ENCODE measurements at regions not wholly inside any gene's neighbourhood (a gene's known extent, or its start where the extent isn't known, plus 50 kb on each side); places are given as distances from the start of the nearest gene placed in this dataset.
"Not testable (repeated sequence)": the region's sequence is repeated elsewhere in the genome, so short reads cannot be mapped to it uniquely, and the experiment has no call there.

- Histone ChIP-seq H3K9ac (ENCODE audit: insufficient read length, low read depth) (no peak overlapping the region), H3K36me3 (ENCODE audit: insufficient read depth, insufficient read length, low read length) (no peaks in the 10 kb centered on the region), H3K27me3 (ENCODE audit: insufficient read depth, insufficient read length) (no peaks in the 10 kb centered on the region), H3K4me1 (ENCODE audit: insufficient read depth, insufficient read length) (no peaks in the 10 kb centered on the region), H3K4me3 (ENCODE audit: insufficient read length, low read depth) (no peak overlapping the region), H3K9me3 (ENCODE audit: insufficient read depth, low read length) (no peaks in the 10 kb centered on the region)
- TF ChIP-seq SUZ12 (IDR thresholded peaks at IDR 0.05; ENCODE audit: extremely low read depth, insufficient read depth, insufficient read length) (no peak), ZNF274 (IDR thresholded peaks at IDR 0.05; ENCODE audit: low read depth, low read length) (no peak), YY1 (IDR thresholded peaks at IDR 0.05; ENCODE audit: insufficient read depth, insufficient read length) (no peak)
- no peak for DNase-seq (ENCODE audit: low read depth, low spot score)
These were observed 1876.1 kb upstream of the PCDH20 start for GRCh38 chr13:63291701-63292100.

- H3K9me3 ChIP-seq (ENCODE audit: insufficient read depth, low read length), result no peaks in the 10 kb centered on the region
- H3K4me1 ChIP-seq (ENCODE audit: insufficient read depth, insufficient read length), result no peaks in the 10 kb centered on the region
- H3K36me3 ChIP-seq (ENCODE audit: insufficient read depth, insufficient read length, low read length), result no peaks in the 10 kb centered on the region
- no peak for TF ChIP-seq YY1 (IDR thresholded peaks at IDR 0.05; ENCODE audit: insufficient read depth, insufficient read length)
- no peak for TF ChIP-seq ZNF274 (IDR thresholded peaks at IDR 0.05; ENCODE audit: low read depth, low read length)
- TF ChIP-seq SUZ12 (IDR thresholded peaks at IDR 0.05; ENCODE audit: extremely low read depth, insufficient read depth, insufficient read length), result no peak
- DNase-seq (ENCODE audit: low read depth, low spot score), result no peak
- H3K9ac ChIP-seq (ENCODE audit: insufficient read length, low read depth), result no peak overlapping the region
- no peak overlapping the region for H3K4me3 ChIP-seq (ENCODE audit: insufficient read length, low read depth)
- H3K27me3 ChIP-seq (ENCODE audit: insufficient read depth, insufficient read length), result no peaks in the 10 kb centered on the region
These were observed 1872.9 kb upstream of the PCDH20 start for GRCh38 chr13:63288576-63288975.

- no peak for DNase-seq (ENCODE audit: low read depth, low spot score)
- H3K9me3 ChIP-seq (ENCODE audit: insufficient read depth, low read length), result no peaks in the 10 kb centered on the region
These were observed 1872.3 kb upstream of the PCDH20 start for GRCh38 chr13:63287926-63288325.

GRCh38 chr13:63285426-63285825, 1869.8 kb upstream of the PCDH20 start:
- no peaks in the 10 kb centered on the region for H3K4me1 ChIP-seq (ENCODE audit: insufficient read depth, insufficient read length)
- H3K4me3 ChIP-seq (ENCODE audit: insufficient read length, low read depth), result no peak overlapping the region
- no peak overlapping the region for H3K9ac ChIP-seq (ENCODE audit: insufficient read length, low read depth)
- TF ChIP-seq YY1 (IDR thresholded peaks at IDR 0.05; ENCODE audit: insufficient read depth, insufficient read length) (no peak), ZNF274 (IDR thresholded peaks at IDR 0.05; ENCODE audit: low read depth, low read length) (no peak), SUZ12 (IDR thresholded peaks at IDR 0.05; ENCODE audit: extremely low read depth, insufficient read depth, insufficient read length) (no peak)
- DNase-seq (ENCODE audit: low read depth, low spot score), result no peak
- H3K9me3 ChIP-seq (ENCODE audit: insufficient read depth, low read length), result no peaks in the 10 kb centered on the region
- no peaks in the 10 kb centered on the region for H3K27me3 ChIP-seq (ENCODE audit: insufficient read depth, insufficient read length)
- no peaks in the 10 kb centered on the region for H3K36me3 ChIP-seq (ENCODE audit: insufficient read depth, insufficient read length, low read length)

More at GRCh38 chr13:63287926-63288325, 1872.3 kb upstream of the PCDH20 start:
- no peak overlapping the region for H3K4me3 ChIP-seq (ENCODE audit: insufficient read length, low read depth)
- H3K9ac ChIP-seq (ENCODE audit: insufficient read length, low read depth), result no peak overlapping the region
- H3K4me1 ChIP-seq (ENCODE audit: insufficient read depth, insufficient read length), result no peaks in the 10 kb centered on the region
- H3K36me3 ChIP-seq (ENCODE audit: insufficient read depth, insufficient read length, low read length), result no peaks in the 10 kb centered on the region
- no peaks in the 10 kb centered on the region for H3K27me3 ChIP-seq (ENCODE audit: insufficient read depth, insufficient read length)
- TF ChIP-seq YY1 (IDR thresholded peaks at IDR 0.05; ENCODE audit: insufficient read depth, insufficient read length), result no peak
- TF ChIP-seq SUZ12 (IDR thresholded peaks at IDR 0.05; ENCODE audit: extremely low read depth, insufficient read depth, insufficient read length), result no peak
- TF ChIP-seq ZNF274 (IDR thresholded peaks at IDR 0.05; ENCODE audit: low read depth, low read length), result no peak

- Histone ChIP-seq H3K9ac (ENCODE audit: insufficient read length, low read depth) (no peak overlapping the region), H3K4me3 (ENCODE audit: insufficient read length, low read depth) (no peak overlapping the region), H3K36me3 (ENCODE audit: insufficient read depth, insufficient read length, low read length) (no peaks in the 10 kb centered on the region), H3K9me3 (ENCODE audit: insufficient read depth, low read length) (no peaks in the 10 kb centered on the region), H3K27me3 (ENCODE audit: insufficient read depth, insufficient read length) (no peaks in the 10 kb centered on the region), H3K4me1 (ENCODE audit: insufficient read depth, insufficient read length) (no peaks in the 10 kb centered on the region)
- TF ChIP-seq YY1 (IDR thresholded peaks at IDR 0.05; ENCODE audit: insufficient read depth, insufficient read length), result no peak
- no peak for TF ChIP-seq ZNF274 (IDR thresholded peaks at IDR 0.05; ENCODE audit: low read depth, low read length)
- TF ChIP-seq SUZ12 (IDR thresholded peaks at IDR 0.05; ENCODE audit: extremely low read depth, insufficient read depth, insufficient read length), result no peak
- DNase-seq (ENCODE audit: low read depth, low spot score), result no peak
These were observed 1863.5 kb upstream of the PCDH20 start for GRCh38 chr13:63279136-63279535.

GRCh38 chr13:63274772-63275171, 1859.1 kb upstream of the PCDH20 start:
- H3K9ac ChIP-seq (ENCODE audit: insufficient read length, low read depth), result no peak overlapping the region
- no peak overlapping the region for H3K4me3 ChIP-seq (ENCODE audit: insufficient read length, low read depth)
- no peak for DNase-seq (ENCODE audit: low read depth, low spot score)
- H3K36me3 ChIP-seq (ENCODE audit: insufficient read depth, insufficient read length, low read length), result no peaks in the 10 kb centered on the region
- TF ChIP-seq ZNF274 (IDR thresholded peaks at IDR 0.05; ENCODE audit: low read depth, low read length) (no peak), SUZ12 (IDR thresholded peaks at IDR 0.05; ENCODE audit: extremely low read depth, insufficient read depth, insufficient read length) (no peak), YY1 (IDR thresholded peaks at IDR 0.05; ENCODE audit: insufficient read depth, insufficient read length) (no peak)
- no peaks in the 10 kb centered on the region for H3K4me1 ChIP-seq (ENCODE audit: insufficient read depth, insufficient read length)
- H3K27me3 ChIP-seq (ENCODE audit: insufficient read depth, insufficient read length), result no peaks in the 10 kb centered on the region
- no peaks in the 10 kb centered on the region for H3K9me3 ChIP-seq (ENCODE audit: insufficient read depth, low read length)

- no peak for DNase-seq (ENCODE audit: low read depth, low spot score)
- Histone ChIP-seq H3K9ac (ENCODE audit: insufficient read length, low read depth) (no peak overlapping the region), H3K9me3 (ENCODE audit: insufficient read depth, low read length) (no peaks in the 10 kb centered on the region), H3K36me3 (ENCODE audit: insufficient read depth, insufficient read length, low read length) (no peaks in the 10 kb centered on the region), H3K4me3 (ENCODE audit: insufficient read length, low read depth) (no peak overlapping the region), H3K4me1 (ENCODE audit: insufficient read depth, insufficient read length) (no peaks in the 10 kb centered on the region), H3K27me3 (ENCODE audit: insufficient read depth, insufficient read length) (no peaks in the 10 kb centered on the region)
- TF ChIP-seq YY1 (IDR thresholded peaks at IDR 0.05; ENCODE audit: insufficient read depth, insufficient read length), result no peak
- TF ChIP-seq SUZ12 (IDR thresholded peaks at IDR 0.05; ENCODE audit: extremely low read depth, insufficient read depth, insufficient read length), result no peak
- TF ChIP-seq ZNF274 (IDR thresholded peaks at IDR 0.05; ENCODE audit: low read depth, low read length), result no peak
These were observed 1834.0 kb upstream of the PCDH20 start for GRCh38 chr13:63249411-63250187.

GRCh38 chr13:63236667-63237396, 1821.2 kb upstream of the PCDH20 start:
- H3K27me3 ChIP-seq (ENCODE audit: insufficient read depth, insufficient read length); H3K36me3 ChIP-seq (ENCODE audit: insufficient read depth, insufficient read length, low read length); H3K9me3 ChIP-seq (ENCODE audit: insufficient read depth, low read length); DNase-seq (ENCODE audit: low read depth, low spot score); H3K9ac ChIP-seq (ENCODE audit: insufficient read length, low read depth); H3K4me3 ChIP-seq (ENCODE audit: insufficient read length, low read depth); H3K4me1 ChIP-seq (ENCODE audit: insufficient read depth, insufficient read length): not testable (repeated sequence)

GRCh38 chr13:63218596-63218995, 1802.9 kb upstream of the PCDH20 start:
- not testable (repeated sequence) for H3K9ac ChIP-seq (ENCODE audit: insufficient read length, low read depth); H3K4me1 ChIP-seq (ENCODE audit: insufficient read depth, insufficient read length); H3K4me3 ChIP-seq (ENCODE audit: insufficient read length, low read depth); H3K36me3 ChIP-seq (ENCODE audit: insufficient read depth, insufficient read length, low read length); H3K9me3 ChIP-seq (ENCODE audit: insufficient read depth, low read length); H3K27me3 ChIP-seq (ENCODE audit: insufficient read depth, insufficient read length)
- peak; percentile 5 for DNase-seq (ENCODE audit: low read depth, low spot score)
